H9 (cell line): ENCODE measurements at regions not wholly inside any gene's neighbourhood (a gene's known extent, or its start where the extent isn't known, plus 50 kb on each side); places are given as distances from the start of the nearest gene placed in this dataset.

Experiments
- DNase-seq: peaks from one replicate; pipeline ENCODE4 v3.0.0-alpha.2; 2017
- H2AFZ ChIP-seq: one replicate; pipeline ENCODE4 v1.6.1; 2013; ENCODE audit warnings: mild to moderate bottlenecking, low read length, control low read depth, moderate library complexity
- H2AK5ac ChIP-seq: 2 replicates; pipeline ENCODE4 v1.6.1; 2013; ENCODE audit warnings: low read length, control low read depth, mixed read lengths; ENCODE audit not compliant: insufficient read length
- H2BK120ac ChIP-seq: one replicate; pipeline ENCODE4 v1.6.1; 2013; ENCODE audit warnings: low read depth, mild to moderate bottlenecking, low read length, control low read depth, inconsistent platforms; ENCODE audit not compliant: poor library complexity, severe bottlenecking
- H2BK12ac ChIP-seq: 2 replicates; pipeline ENCODE4 v1.6.1; 2013; ENCODE audit warnings: low read length, control low read depth, mixed read lengths, low read depth; ENCODE audit not compliant: insufficient read length
- H2BK15ac ChIP-seq: 2 replicates; pipeline ENCODE4 v1.6.1; 2013; ENCODE audit warnings: low read depth, low read length, control low read depth
- H2BK20ac ChIP-seq: one replicate; pipeline ENCODE4 v1.6.1; 2013; ENCODE audit warnings: low read depth, mild to moderate bottlenecking, low read length, control low read depth, inconsistent platforms; ENCODE audit not compliant: poor library complexity, severe bottlenecking
- H2BK5ac ChIP-seq: 2 replicates; pipeline ENCODE4 v1.6.1; 2013; ENCODE audit warnings: low read length, control low read depth, mixed read lengths; ENCODE audit not compliant: insufficient read length
- H3K14ac ChIP-seq: 2 replicates; pipeline ENCODE4 v1.6.1; 2013; ENCODE audit warnings: low read length, control low read depth; ENCODE audit not compliant: insufficient read depth
- H3K18ac ChIP-seq: 2 replicates; pipeline ENCODE4 v1.6.1; 2013; ENCODE audit warnings: low read depth, mild to moderate bottlenecking, mixed read lengths, low read length, control low read depth; ENCODE audit not compliant: insufficient read length
- H3K23ac ChIP-seq: 2 replicates; pipeline ENCODE4 v1.6.1; 2013; ENCODE audit warnings: low read length, control low read depth, mixed read lengths, low read depth; ENCODE audit not compliant: insufficient read length
- H3K23me2 ChIP-seq: 2 replicates; pipeline ENCODE4 v1.6.1; 2013; ENCODE audit warnings: low read depth, mild to moderate bottlenecking, mixed read lengths, low read length, control low read depth; ENCODE audit not compliant: insufficient read length, poor library complexity, severe bottlenecking
- H3K27ac ChIP-seq: 2 replicates; pipeline ENCODE4 v1.5.1; 2013; ENCODE audit warnings: low read length, control low read depth, mixed read lengths, low read depth; ENCODE audit not compliant: insufficient read length
- H3K27me3 ChIP-seq: 2 replicates; pipeline ENCODE4 v1.6.1; 2013; ENCODE audit warnings: low read length, control low read depth, inconsistent platforms; ENCODE audit not compliant: insufficient read depth
- H3K4ac ChIP-seq: 2 replicates; pipeline ENCODE4 v1.6.1; 2013; ENCODE audit warnings: low read depth, mild to moderate bottlenecking, control low read depth, inconsistent platforms, low read length, moderate library complexity
- H3K4me1 ChIP-seq: 2 replicates; pipeline ENCODE4 v1.6.1; 2013; ENCODE audit warnings: low read length, control low read depth, inconsistent platforms; ENCODE audit not compliant: insufficient read depth
- H3K4me2 ChIP-seq: 2 replicates; pipeline ENCODE4 v1.6.1; 2013; ENCODE audit warnings: low read length, control low read depth, mixed read lengths; ENCODE audit not compliant: insufficient read length, insufficient read depth
- H3K56ac ChIP-seq: 2 replicates; pipeline ENCODE4 v1.6.1; 2013; ENCODE audit warnings: low read depth, mild to moderate bottlenecking, mixed read lengths, low read length, control low read depth; ENCODE audit not compliant: insufficient read length
- H3K79me1 ChIP-seq: 2 replicates; pipeline ENCODE4 v1.6.1; 2013; ENCODE audit warnings: low read depth, mild to moderate bottlenecking, moderate library complexity, low read length, control low read depth, inconsistent platforms; ENCODE audit not compliant: insufficient read depth, poor library complexity, severe bottlenecking
- H3K79me2 ChIP-seq: 2 replicates; pipeline ENCODE4 v1.6.1; 2013; ENCODE audit warnings: low read length, control low read depth, inconsistent platforms; ENCODE audit not compliant: insufficient read depth
- H3K9ac ChIP-seq: 2 replicates; pipeline ENCODE4 v1.6.1; 2013; ENCODE audit warnings: low read length, control low read depth, mixed read lengths; ENCODE audit not compliant: insufficient read length; ENCODE audit errors: extremely low read depth
- H3K9me3 ChIP-seq: one replicate; pipeline ENCODE4 v1.6.1; 2013; ENCODE audit warnings: low read depth, low read length, inconsistent platforms; ENCODE audit not compliant: control insufficient read depth
- H3T11ph ChIP-seq: one replicate; pipeline ENCODE4 v1.6.1; 2013; ENCODE audit warnings: mild to moderate bottlenecking, low read length, control low read depth, inconsistent platforms
- H4K20me1 ChIP-seq: one replicate; pipeline ENCODE4 v1.6.1; 2013; ENCODE audit not compliant: control insufficient read depth, insufficient read length, insufficient read depth
- H4K5ac ChIP-seq: 2 replicates; pipeline ENCODE4 v1.6.1; 2013; ENCODE audit warnings: low read depth, mild to moderate bottlenecking, mixed read lengths, low read length, control low read depth; ENCODE audit not compliant: insufficient read length
- H4K8ac ChIP-seq: replicated peaks from 2 replicates; pipeline ENCODE4 v1.6.1; 2013; ENCODE audit warnings: low read length, control low read depth, mixed read lengths, low read depth; ENCODE audit not compliant: insufficient read length
- H4K91ac ChIP-seq: 2 replicates; pipeline ENCODE4 v1.6.1; 2013; ENCODE audit warnings: low read depth, mild to moderate bottlenecking, moderate library complexity, mixed read lengths, low read length, control low read depth; ENCODE audit not compliant: insufficient read length
- H3K27ac Mint-ChIP-seq, 3 experiments: 2 replicates in 2 of 3; 3 replicates in 1 of 3; pipeline ENCODE4 v1.8.0; 2020 to 2021; ENCODE audit warnings: mixed read lengths in 3 of 3, mild to moderate bottlenecking in 1 of 3, moderate library complexity in 1 of 3
- H3K27me3 Mint-ChIP-seq: 2 replicates; pipeline ENCODE4 v1.8.0; 2021; ENCODE audit warnings: low read depth, mild to moderate bottlenecking, moderate library complexity, mixed read lengths
- H3K36me3 Mint-ChIP-seq, 3 experiments: 2 replicates in 2 of 3; 3 replicates in 1 of 3; pipeline ENCODE4 v1.8.0; 2020 to 2021; ENCODE audit warnings: low read depth in 3 of 3, mixed read lengths in 3 of 3; ENCODE audit not compliant: insufficient read depth in 1 of 3
- H3K4me1 Mint-ChIP-seq, 2 experiments: 2 replicates each; pipeline ENCODE4 v1.8.0; 2020; ENCODE audit warnings: mixed read lengths in 2 of 2
- H3K4me3 Mint-ChIP-seq, 2 experiments: 2 replicates in 1 of 2; 3 replicates in 1 of 2; pipeline ENCODE4 v1.8.0; 2020 to 2021; ENCODE audit warnings: mild to moderate bottlenecking in 2 of 2, mixed read lengths in 2 of 2, moderate library complexity in 1 of 2
- H3K9me3 Mint-ChIP-seq, 2 experiments: 2 replicates in 1 of 2; 3 replicates in 1 of 2; pipeline ENCODE4 v1.8.0; 2020; ENCODE audit warnings: mild to moderate bottlenecking in 2 of 2, mixed read lengths in 2 of 2, moderate library complexity in 1 of 2
- WGBS: extraction: QIAGEN DNeasy Blood & Tissue Kit; methylation state at CpG from one replicate; pipeline ENCODE4 v1.1.7; 2013; ENCODE audit warnings: missing lambda C conversion rate, low lambda C conversion rate, mixed read lengths; ENCODE audit not compliant: insufficient read length; ENCODE audit errors: extremely low coverage; 5-methylcytosine and 5-hydroxymethylcytosine counted together
- TF ChIP-seq, protein P1 (sequence below): fragments of 200-600 bp; sonication (generic); conservative IDR thresholded peaks from 3 replicates; pipeline ENCODE4 v1.8.0; 2021; ENCODE audit warnings: antibody characterized with exemption, mild to moderate bottlenecking

DNA sequence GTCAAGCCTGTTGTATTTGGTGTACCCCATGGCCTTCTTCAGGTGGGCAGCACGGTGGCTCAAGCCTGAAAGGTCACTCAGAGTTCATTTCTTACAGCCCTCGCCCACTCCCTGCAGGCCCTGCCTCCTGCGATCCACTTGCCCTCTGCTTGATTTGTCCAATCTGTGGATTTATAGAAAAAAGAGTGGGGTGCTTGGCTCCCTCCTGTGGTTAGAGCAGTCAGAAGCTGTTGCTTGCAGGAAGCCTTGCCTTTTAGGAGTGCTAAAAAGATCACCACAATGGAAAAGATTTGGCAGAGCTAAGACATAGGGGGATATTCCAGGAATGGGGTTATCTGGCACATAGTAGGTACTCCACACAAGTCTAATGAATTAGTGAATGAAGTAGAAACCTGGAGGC, 108.0 kb upstream of the TRABD2B start:
- H3K79me2 ChIP-seq, result no peaks in the 10 kb centered on the region
- no peak overlapping the region for H2BK12ac ChIP-seq
- H3K27ac Mint-ChIP-seq, result no peak overlapping the region
- H3K27me3 Mint-ChIP-seq, result no peaks in the 10 kb centered on the region; the same call in 1 of the 2 replicates
- H3K4me3 Mint-ChIP-seq, result no peak overlapping the region
- H3K9ac ChIP-seq, result no peak overlapping the region
- H4K91ac ChIP-seq, result no peak overlapping the region
- H3K4me2 ChIP-seq, result no peak overlapping the region
- H3K36me3 Mint-ChIP-seq, result no peaks in the 10 kb centered on the region
- no peak overlapping the region for H3K27ac ChIP-seq
- H3K79me1 ChIP-seq, result no peaks in the 10 kb centered on the region
- H3T11ph ChIP-seq, result no peak overlapping the region
- H4K8ac ChIP-seq, result no peak overlapping the region
- no peak overlapping the region for H2BK120ac ChIP-seq
- H3K14ac ChIP-seq, result no peak overlapping the region; the same call in 1 of the 2 replicates
- no peaks in the 10 kb centered on the region for H3K9me3 ChIP-seq
- no peaks in the 10 kb centered on the region for H3K27me3 ChIP-seq
- H3K4ac ChIP-seq, result no peak overlapping the region
- no peak overlapping the region for H3K56ac ChIP-seq
- no peak overlapping the region for H2BK5ac ChIP-seq
- H3K9me3 Mint-ChIP-seq, result peaks cover 0 to 2% of the 10 kb centered on the region in 2 experiments; a peak in 2 of 5 replicates
- no peaks in the 10 kb centered on the region for H3K23me2 ChIP-seq
- no peak for DNase-seq
- H3K18ac ChIP-seq, result no peak overlapping the region
- no peaks in the 10 kb centered on the region for H4K20me1 ChIP-seq
- no peak overlapping the region for H2BK15ac ChIP-seq
- no peak overlapping the region for H3K23ac ChIP-seq
- H3K4me1 ChIP-seq, result 0 out of 2 replicates have a peak, but pooled peaks cover under 1% of the 10 kb centered on the region
- H2BK20ac ChIP-seq, result no peak overlapping the region
- no peak overlapping the region for H2AK5ac ChIP-seq
- TF ChIP-seq, protein P1, sequence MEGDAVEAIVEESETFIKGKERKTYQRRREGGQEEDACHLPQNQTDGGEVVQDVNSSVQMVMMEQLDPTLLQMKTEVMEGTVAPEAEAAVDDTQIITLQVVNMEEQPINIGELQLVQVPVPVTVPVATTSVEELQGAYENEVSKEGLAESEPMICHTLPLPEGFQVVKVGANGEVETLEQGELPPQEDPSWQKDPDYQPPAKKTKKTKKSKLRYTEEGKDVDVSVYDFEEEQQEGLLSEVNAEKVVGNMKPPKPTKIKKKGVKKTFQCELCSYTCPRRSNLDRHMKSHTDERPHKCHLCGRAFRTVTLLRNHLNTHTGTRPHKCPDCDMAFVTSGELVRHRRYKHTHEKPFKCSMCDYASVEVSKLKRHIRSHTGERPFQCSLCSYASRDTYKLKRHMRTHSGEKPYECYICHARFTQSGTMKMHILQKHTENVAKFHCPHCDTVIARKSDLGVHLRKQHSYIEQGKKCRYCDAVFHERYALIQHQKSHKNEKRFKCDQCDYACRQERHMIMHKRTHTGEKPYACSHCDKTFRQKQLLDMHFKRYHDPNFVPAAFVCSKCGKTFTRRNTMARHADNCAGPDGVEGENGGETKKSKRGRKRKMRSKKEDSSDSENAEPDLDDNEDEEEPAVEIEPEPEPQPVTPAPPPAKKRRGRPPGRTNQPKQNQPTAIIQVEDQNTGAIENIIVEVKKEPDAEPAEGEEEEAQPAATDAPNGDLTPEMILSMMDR, result peak; percentile 39; the same call in 2 of the 3 replicates
- H4K5ac ChIP-seq, result no peak overlapping the region
- H3K4me1 Mint-ChIP-seq, result peaks cover 4 to 7% of the 10 kb centered on the region in 2 experiments
- no peak overlapping the region for H2AFZ ChIP-seq
- WGBS, result no CpG with 5 or more reads among the region's 3 CpGs
